ENCODE measurements at regions not wholly inside any gene's neighbourhood (a gene's known extent, or its start where the extent isn't known, plus 50 kb on each side); places are given as distances from the start of the nearest gene placed in this dataset.

- TF ChIP-seq, protein P1, sequence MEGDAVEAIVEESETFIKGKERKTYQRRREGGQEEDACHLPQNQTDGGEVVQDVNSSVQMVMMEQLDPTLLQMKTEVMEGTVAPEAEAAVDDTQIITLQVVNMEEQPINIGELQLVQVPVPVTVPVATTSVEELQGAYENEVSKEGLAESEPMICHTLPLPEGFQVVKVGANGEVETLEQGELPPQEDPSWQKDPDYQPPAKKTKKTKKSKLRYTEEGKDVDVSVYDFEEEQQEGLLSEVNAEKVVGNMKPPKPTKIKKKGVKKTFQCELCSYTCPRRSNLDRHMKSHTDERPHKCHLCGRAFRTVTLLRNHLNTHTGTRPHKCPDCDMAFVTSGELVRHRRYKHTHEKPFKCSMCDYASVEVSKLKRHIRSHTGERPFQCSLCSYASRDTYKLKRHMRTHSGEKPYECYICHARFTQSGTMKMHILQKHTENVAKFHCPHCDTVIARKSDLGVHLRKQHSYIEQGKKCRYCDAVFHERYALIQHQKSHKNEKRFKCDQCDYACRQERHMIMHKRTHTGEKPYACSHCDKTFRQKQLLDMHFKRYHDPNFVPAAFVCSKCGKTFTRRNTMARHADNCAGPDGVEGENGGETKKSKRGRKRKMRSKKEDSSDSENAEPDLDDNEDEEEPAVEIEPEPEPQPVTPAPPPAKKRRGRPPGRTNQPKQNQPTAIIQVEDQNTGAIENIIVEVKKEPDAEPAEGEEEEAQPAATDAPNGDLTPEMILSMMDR (conservative IDR thresholded peaks at IDR 0.05; ENCODE audit: low read depth, low read length) = no peak
- TF ChIP-seq EZH2 (IDR thresholded peaks at IDR 0.05; ENCODE audit: borderline replicate concordance, low read depth, low read length, poor library complexity, severe bottlenecking) = no peak
These were observed 879.9 kb downstream of the ARAP2 start for GRCh38 chr4:35364321-35364870.
